ENCODE measurements at regions not wholly inside any gene's neighbourhood (a gene's known extent, or its start where the extent isn't known, plus 50 kb on each side); places are given as distances from the start of the nearest gene placed in this dataset.

DNA sequence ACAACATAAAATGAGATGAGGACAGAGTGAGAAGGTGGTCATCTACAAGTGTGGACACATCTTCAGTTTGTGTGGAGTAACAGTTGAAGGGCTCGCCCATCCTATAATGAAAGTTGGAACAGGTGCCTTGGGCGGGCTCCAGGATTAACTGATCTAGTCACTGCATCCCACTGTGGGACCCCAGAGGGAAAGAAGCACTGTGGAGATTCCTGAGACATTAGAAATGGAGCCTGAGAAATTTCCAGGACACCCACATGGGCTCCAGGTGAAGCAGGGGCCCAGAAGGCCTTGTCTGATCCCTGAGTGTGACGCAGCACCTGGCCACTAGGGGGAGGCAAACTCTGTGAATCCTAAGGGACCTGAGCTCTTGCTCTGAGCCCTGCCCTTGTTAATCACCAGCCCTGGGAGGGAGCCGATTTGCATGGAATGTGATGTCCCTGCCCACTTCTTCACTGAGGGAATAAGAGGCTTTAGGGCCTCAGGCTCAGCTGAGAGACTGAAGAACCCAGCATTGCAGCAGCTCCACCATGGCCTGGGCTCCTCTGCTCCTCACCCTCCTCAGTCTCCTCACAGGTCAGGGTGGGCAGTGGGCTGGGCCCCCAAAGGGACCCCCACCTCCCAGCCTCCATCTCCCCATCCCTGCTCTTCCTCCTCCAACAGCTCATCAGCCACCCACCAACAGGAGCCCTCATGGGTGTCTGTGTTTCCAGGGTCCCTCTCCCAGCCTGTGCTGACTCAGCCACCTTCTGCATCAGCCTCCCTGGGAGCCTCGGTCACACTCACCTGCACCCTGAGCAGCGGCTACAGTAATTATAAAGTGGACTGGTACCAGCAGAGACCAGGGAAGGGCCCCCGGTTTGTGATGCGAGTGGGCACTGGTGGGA is 98.4 kb downstream of the VPREB1 start (continued):
- no peak for TF ChIP-seq NR2C1 (IDR thresholded peaks at IDR 0.05)
- no peak for TF ChIP-seq NR2C1 (tag; IDR thresholded peaks at IDR 0.05)
- TF ChIP-seq, protein P1, sequence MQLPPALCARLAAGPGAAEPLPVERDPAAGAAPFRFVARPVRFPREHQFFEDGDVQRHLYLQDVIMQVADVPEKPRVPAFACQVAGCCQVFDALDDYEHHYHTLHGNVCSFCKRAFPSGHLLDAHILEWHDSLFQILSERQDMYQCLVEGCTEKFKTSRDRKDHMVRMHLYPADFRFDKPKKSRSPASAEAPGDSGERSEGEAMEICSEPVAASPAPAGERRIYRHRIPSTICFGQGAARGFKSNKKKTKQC (CRISPR knock-in tag; IDR thresholded peaks at IDR 0.05) = peak; percentile 57
- TF ChIP-seq, protein P2, sequence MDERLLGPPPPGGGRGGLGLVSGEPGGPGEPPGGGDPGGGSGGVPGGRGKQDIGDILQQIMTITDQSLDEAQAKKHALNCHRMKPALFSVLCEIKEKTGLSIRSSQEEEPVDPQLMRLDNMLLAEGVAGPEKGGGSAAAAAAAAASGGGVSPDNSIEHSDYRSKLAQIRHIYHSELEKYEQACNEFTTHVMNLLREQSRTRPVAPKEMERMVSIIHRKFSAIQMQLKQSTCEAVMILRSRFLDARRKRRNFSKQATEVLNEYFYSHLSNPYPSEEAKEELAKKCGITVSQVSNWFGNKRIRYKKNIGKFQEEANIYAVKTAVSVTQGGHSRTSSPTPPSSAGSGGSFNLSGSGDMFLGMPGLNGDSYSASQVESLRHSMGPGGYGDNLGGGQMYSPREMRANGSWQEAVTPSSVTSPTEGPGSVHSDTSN (CRISPR knock-in tag; IDR thresholded peaks at IDR 0.05; ENCODE audit: low read depth) = 0 out of 2 replicates have a peak, but pooled peaks have one; percentile 12
- TF ChIP-seq, protein P2 (tag; conservative IDR thresholded peaks at IDR 0.05; ENCODE audit: low read depth) = no peak; the same call in 1 of the 2 replicates
- peak; percentile 96 for TF ChIP-seq RB1 (IDR thresholded peaks at IDR 0.05; ENCODE audit: low read depth)
- no peak for TF ChIP-seq WHSC1 (IDR thresholded peaks at IDR 0.05; ENCODE audit: low read length)
- peak; percentile 59; the same call in 1 of the 2 replicates for TF ChIP-seq ZNF707 (CRISPR knock-in tag; conservative IDR thresholded peaks at IDR 0.05)
- TF ChIP-seq, protein P3, sequence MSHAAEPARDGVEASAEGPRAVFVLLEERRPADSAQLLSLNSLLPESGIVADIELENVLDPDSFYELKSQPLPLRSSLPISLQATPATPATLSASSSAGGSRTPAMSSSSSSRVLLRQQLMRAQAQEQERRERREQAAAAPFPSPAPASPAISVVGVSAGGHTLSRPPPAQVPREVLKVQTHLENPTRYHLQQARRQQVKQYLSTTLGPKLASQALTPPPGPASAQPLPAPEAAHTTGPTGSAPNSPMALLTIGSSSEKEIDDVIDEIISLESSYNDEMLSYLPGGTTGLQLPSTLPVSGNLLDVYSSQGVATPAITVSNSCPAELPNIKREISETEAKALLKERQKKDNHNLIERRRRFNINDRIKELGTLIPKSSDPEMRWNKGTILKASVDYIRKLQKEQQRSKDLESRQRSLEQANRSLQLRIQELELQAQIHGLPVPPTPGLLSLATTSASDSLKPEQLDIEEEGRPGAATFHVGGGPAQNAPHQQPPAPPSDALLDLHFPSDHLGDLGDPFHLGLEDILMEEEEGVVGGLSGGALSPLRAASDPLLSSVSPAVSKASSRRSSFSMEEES (CRISPR knock-in tag; IDR thresholded peaks at IDR 0.05) = peak; percentile 48
- TF ChIP-seq, protein P4, sequence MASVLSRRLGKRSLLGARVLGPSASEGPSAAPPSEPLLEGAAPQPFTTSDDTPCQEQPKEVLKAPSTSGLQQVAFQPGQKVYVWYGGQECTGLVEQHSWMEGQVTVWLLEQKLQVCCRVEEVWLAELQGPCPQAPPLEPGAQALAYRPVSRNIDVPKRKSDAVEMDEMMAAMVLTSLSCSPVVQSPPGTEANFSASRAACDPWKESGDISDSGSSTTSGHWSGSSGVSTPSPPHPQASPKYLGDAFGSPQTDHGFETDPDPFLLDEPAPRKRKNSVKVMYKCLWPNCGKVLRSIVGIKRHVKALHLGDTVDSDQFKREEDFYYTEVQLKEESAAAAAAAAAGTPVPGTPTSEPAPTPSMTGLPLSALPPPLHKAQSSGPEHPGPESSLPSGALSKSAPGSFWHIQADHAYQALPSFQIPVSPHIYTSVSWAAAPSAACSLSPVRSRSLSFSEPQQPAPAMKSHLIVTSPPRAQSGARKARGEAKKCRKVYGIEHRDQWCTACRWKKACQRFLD (CRISPR knock-in tag; IDR thresholded peaks at IDR 0.05) = no peak
- peak; percentile 49; the same call in 1 of the 2 replicates for TF ChIP-seq HCFC1 (IDR thresholded peaks at IDR 0.05; ENCODE audit: low read depth, low read length)
- TF ChIP-seq ZNF165 (CRISPR knock-in tag; IDR thresholded peaks at IDR 0.05; ENCODE audit: borderline replicate concordance) = peak; percentile 90
- peak; percentile 97 for TF ChIP-seq CTBP1 (IDR thresholded peaks at IDR 0.05; ENCODE audit: borderline replicate concordance)
- TF ChIP-seq ELF4 (CRISPR knock-in tag; IDR thresholded peaks at IDR 0.05) = 0 out of 2 replicates have a peak, but pooled peaks have one; percentile 55
- TF ChIP-seq, protein P5, sequence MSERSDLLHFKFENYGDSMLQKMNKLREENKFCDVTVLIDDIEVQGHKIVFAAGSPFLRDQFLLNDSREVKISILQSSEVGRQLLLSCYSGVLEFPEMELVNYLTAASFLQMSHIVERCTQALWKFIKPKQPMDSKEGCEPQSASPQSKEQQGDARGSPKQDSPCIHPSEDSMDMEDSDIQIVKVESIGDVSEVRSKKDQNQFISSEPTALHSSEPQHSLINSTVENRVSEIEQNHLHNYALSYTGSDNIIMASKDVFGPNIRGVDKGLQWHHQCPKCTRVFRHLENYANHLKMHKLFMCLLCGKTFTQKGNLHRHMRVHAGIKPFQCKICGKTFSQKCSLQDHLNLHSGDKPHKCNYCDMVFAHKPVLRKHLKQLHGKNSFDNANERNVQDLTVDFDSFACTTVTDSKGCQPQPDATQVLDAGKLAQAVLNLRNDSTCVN (CRISPR knock-in tag; IDR thresholded peaks at IDR 0.05) = no peak
- no peak for TF ChIP-seq PML (IDR thresholded peaks at IDR 0.05; ENCODE audit: low read length)
- peak; percentile 89; the same call in 1 of the 2 replicates for TF ChIP-seq HMG20A (CRISPR knock-in tag; conservative IDR thresholded peaks at IDR 0.05)
- TF ChIP-seq, protein P6, sequence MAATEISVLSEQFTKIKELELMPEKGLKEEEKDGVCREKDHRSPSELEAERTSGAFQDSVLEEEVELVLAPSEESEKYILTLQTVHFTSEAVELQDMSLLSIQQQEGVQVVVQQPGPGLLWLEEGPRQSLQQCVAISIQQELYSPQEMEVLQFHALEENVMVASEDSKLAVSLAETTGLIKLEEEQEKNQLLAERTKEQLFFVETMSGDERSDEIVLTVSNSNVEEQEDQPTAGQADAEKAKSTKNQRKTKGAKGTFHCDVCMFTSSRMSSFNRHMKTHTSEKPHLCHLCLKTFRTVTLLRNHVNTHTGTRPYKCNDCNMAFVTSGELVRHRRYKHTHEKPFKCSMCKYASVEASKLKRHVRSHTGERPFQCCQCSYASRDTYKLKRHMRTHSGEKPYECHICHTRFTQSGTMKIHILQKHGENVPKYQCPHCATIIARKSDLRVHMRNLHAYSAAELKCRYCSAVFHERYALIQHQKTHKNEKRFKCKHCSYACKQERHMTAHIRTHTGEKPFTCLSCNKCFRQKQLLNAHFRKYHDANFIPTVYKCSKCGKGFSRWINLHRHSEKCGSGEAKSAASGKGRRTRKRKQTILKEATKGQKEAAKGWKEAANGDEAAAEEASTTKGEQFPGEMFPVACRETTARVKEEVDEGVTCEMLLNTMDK (IDR thresholded peaks at IDR 0.05; ENCODE audit: borderline replicate concordance, insufficient read depth, low read depth, low read length, poor library complexity, severe bottlenecking) = peak; percentile 95
